ENCODE measurements at regions not wholly inside any gene's neighbourhood (a gene's known extent, or its start where the extent isn't known, plus 50 kb on each side); places are given as distances from the start of the nearest gene placed in this dataset.

- Histone ChIP-seq H3K27me3 (ENCODE audit: control insufficient read depth, insufficient read depth, low read length, poor library complexity, severe bottlenecking) (no peaks in the 10 kb centered on the region), H3K27ac (ENCODE audit: insufficient read depth, low read depth, low read length, poor library complexity, severe bottlenecking) (no peak overlapping the region), H3K4me3 (ENCODE audit: insufficient read depth, low read depth, low read length) (no peak overlapping the region), H3K9me3 (ENCODE audit: control insufficient read depth, low read length) (no peaks in the 10 kb centered on the region), H3K36me3 (ENCODE audit: control insufficient read depth, insufficient read depth, low read length) (no peaks in the 10 kb centered on the region), H3K4me1 (ENCODE audit: control insufficient read depth, insufficient read depth, low read length) (no peaks in the 10 kb centered on the region)
Measured at GRCh38 chr1:214941061-214941460, 141.5 kb upstream of the KCNK2 start.

- Histone ChIP-seq H3K36me3 (ENCODE audit: control insufficient read depth, insufficient read depth, low read length) (no peaks in the 10 kb centered on the region), H3K9me3 (ENCODE audit: control insufficient read depth, low read length) (no peaks in the 10 kb centered on the region), H3K27ac (ENCODE audit: insufficient read depth, low read depth, low read length, poor library complexity, severe bottlenecking) (no peak overlapping the region), H3K4me3 (ENCODE audit: insufficient read depth, low read depth, low read length) (no peak overlapping the region), H3K4me1 (ENCODE audit: control insufficient read depth, insufficient read depth, low read length) (no peaks in the 10 kb centered on the region), H3K27me3 (ENCODE audit: control insufficient read depth, insufficient read depth, low read length, poor library complexity, severe bottlenecking) (no peaks in the 10 kb centered on the region)
- WGBS, 2 experiments, result 96 to 97% methylated on average over 3 of the region's 3 CpGs
Measured at GRCh38 chr1:214943054-214943453, 139.5 kb upstream of the KCNK2 start.

GRCh38 chr1:214946615-214947014 lies 135.9 kb upstream of the KCNK2 start:
- WGBS, 2 experiments, result 91 to 95% methylated on average over 1 of the region's 1 CpG
- H3K27me3 ChIP-seq (ENCODE audit: control insufficient read depth, insufficient read depth, low read length, poor library complexity, severe bottlenecking), result no peaks in the 10 kb centered on the region
- no peak overlapping the region for H3K27ac ChIP-seq (ENCODE audit: insufficient read depth, low read depth, low read length, poor library complexity, severe bottlenecking)

GRCh38 chr1:214952648-214953047 lies 129.9 kb upstream of the KCNK2 start:
- no peaks in the 10 kb centered on the region for H3K36me3 ChIP-seq (ENCODE audit: control insufficient read depth, insufficient read depth, low read length)

More at GRCh38 chr1:214946615-214947014, 135.9 kb upstream of the KCNK2 start:
- no peaks in the 10 kb centered on the region for H3K36me3 ChIP-seq (ENCODE audit: control insufficient read depth, insufficient read depth, low read length)
- no peak overlapping the region for H3K4me3 ChIP-seq (ENCODE audit: insufficient read depth, low read depth, low read length)
- no peaks in the 10 kb centered on the region for H3K4me1 ChIP-seq (ENCODE audit: control insufficient read depth, insufficient read depth, low read length)
- H3K9me3 ChIP-seq (ENCODE audit: control insufficient read depth, low read length), result no peaks in the 10 kb centered on the region

GRCh38 chr1:214953901-214954616 lies 128.5 kb upstream of the KCNK2 start:
- no peaks in the 10 kb centered on the region for H3K9me3 ChIP-seq (ENCODE audit: control insufficient read depth, low read length)
- no peak overlapping the region for H3K4me3 ChIP-seq (ENCODE audit: insufficient read depth, low read depth, low read length)
- WGBS, 2 experiments, result 93 to 100% methylated on average over 1 of the region's 1 CpG
- H3K27me3 ChIP-seq (ENCODE audit: control insufficient read depth, insufficient read depth, low read length, poor library complexity, severe bottlenecking), result no peaks in the 10 kb centered on the region
- no peaks in the 10 kb centered on the region for H3K4me1 ChIP-seq (ENCODE audit: control insufficient read depth, insufficient read depth, low read length)
- H3K27ac ChIP-seq (ENCODE audit: insufficient read depth, low read depth, low read length, poor library complexity, severe bottlenecking), result no peak overlapping the region
- H3K36me3 ChIP-seq (ENCODE audit: control insufficient read depth, insufficient read depth, low read length), result no peaks in the 10 kb centered on the region

More at GRCh38 chr1:214952648-214953047, 129.9 kb upstream of the KCNK2 start:
- Histone ChIP-seq H3K9me3 (ENCODE audit: control insufficient read depth, low read length) (no peaks in the 10 kb centered on the region), H3K4me3 (ENCODE audit: insufficient read depth, low read depth, low read length) (no peak overlapping the region), H3K27ac (ENCODE audit: insufficient read depth, low read depth, low read length, poor library complexity, severe bottlenecking) (no peak overlapping the region), H3K4me1 (ENCODE audit: control insufficient read depth, insufficient read depth, low read length) (no peaks in the 10 kb centered on the region), H3K27me3 (ENCODE audit: control insufficient read depth, insufficient read depth, low read length, poor library complexity, severe bottlenecking) (no peaks in the 10 kb centered on the region)
- 65 to 69% methylated on average over 7 of the region's 7 CpGs for WGBS, 2 experiments

GRCh38 chr1:214954617-214954949 lies 128.0 kb upstream of the KCNK2 start:
- Histone ChIP-seq H3K4me3 (ENCODE audit: insufficient read depth, low read depth, low read length) (no peak overlapping the region), H3K36me3 (ENCODE audit: control insufficient read depth, insufficient read depth, low read length) (no peaks in the 10 kb centered on the region), H3K27me3 (ENCODE audit: control insufficient read depth, insufficient read depth, low read length, poor library complexity, severe bottlenecking) (no peaks in the 10 kb centered on the region), H3K27ac (ENCODE audit: insufficient read depth, low read depth, low read length, poor library complexity, severe bottlenecking) (no peak overlapping the region), H3K9me3 (ENCODE audit: control insufficient read depth, low read length) (no peaks in the 10 kb centered on the region), H3K4me1 (ENCODE audit: control insufficient read depth, insufficient read depth, low read length) (no peaks in the 10 kb centered on the region)

GRCh38 chr1:214957330-214958137 lies 125.0 kb upstream of the KCNK2 start:
- Histone ChIP-seq H3K9me3 (ENCODE audit: control insufficient read depth, low read length) (no peaks in the 10 kb centered on the region), H3K27me3 (ENCODE audit: control insufficient read depth, insufficient read depth, low read length, poor library complexity, severe bottlenecking) (no peaks in the 10 kb centered on the region), H3K4me1 (ENCODE audit: control insufficient read depth, insufficient read depth, low read length) (no peaks in the 10 kb centered on the region), H3K36me3 (ENCODE audit: control insufficient read depth, insufficient read depth, low read length) (no peaks in the 10 kb centered on the region), H3K27ac (ENCODE audit: insufficient read depth, low read depth, low read length, poor library complexity, severe bottlenecking) (no peak overlapping the region), H3K4me3 (ENCODE audit: insufficient read depth, low read depth, low read length) (no peak overlapping the region)
- 88 to 94% methylated on average over 8 of the region's 8 CpGs for WGBS, 2 experiments

- H3K4me1 ChIP-seq (ENCODE audit: control insufficient read depth, insufficient read depth, low read length), result no peaks in the 10 kb centered on the region
Measured at GRCh38 chr1:214958486-214958885, 124.1 kb upstream of the KCNK2 start.

GRCh38 chr1:214966346-214966745 lies 116.2 kb upstream of the KCNK2 start:
- H3K27me3 ChIP-seq (ENCODE audit: control insufficient read depth, insufficient read depth, low read length, poor library complexity, severe bottlenecking), result no peaks in the 10 kb centered on the region
- 51 to 60% methylated on average over 3 of the region's 3 CpGs for WGBS, 2 experiments
- H3K27ac ChIP-seq (ENCODE audit: insufficient read depth, low read depth, low read length, poor library complexity, severe bottlenecking), result peak overlapping the region; percentile 31
- peaks cover 12% of the 10 kb centered on the region for H3K4me1 ChIP-seq (ENCODE audit: control insufficient read depth, insufficient read depth, low read length)
- no peaks in the 10 kb centered on the region for H3K9me3 ChIP-seq (ENCODE audit: control insufficient read depth, low read length)
- no peaks in the 10 kb centered on the region for H3K36me3 ChIP-seq (ENCODE audit: control insufficient read depth, insufficient read depth, low read length)
- no peak overlapping the region for H3K4me3 ChIP-seq (ENCODE audit: insufficient read depth, low read depth, low read length)

More at GRCh38 chr1:214958486-214958885, 124.1 kb upstream of the KCNK2 start:
- Histone ChIP-seq H3K27ac (ENCODE audit: insufficient read depth, low read depth, low read length, poor library complexity, severe bottlenecking) (no peak overlapping the region), H3K4me3 (ENCODE audit: insufficient read depth, low read depth, low read length) (no peak overlapping the region), H3K27me3 (ENCODE audit: control insufficient read depth, insufficient read depth, low read length, poor library complexity, severe bottlenecking) (no peaks in the 10 kb centered on the region), H3K9me3 (ENCODE audit: control insufficient read depth, low read length) (no peaks in the 10 kb centered on the region), H3K36me3 (ENCODE audit: control insufficient read depth, insufficient read depth, low read length) (no peaks in the 10 kb centered on the region)
- WGBS, 2 experiments, result 90 to 94% methylated on average over 1 to 2 of the region's 2 CpGs

GRCh38 chr1:214967865-214968575 lies 114.5 kb upstream of the KCNK2 start:
- no peak overlapping the region for H3K27ac ChIP-seq (ENCODE audit: insufficient read depth, low read depth, low read length, poor library complexity, severe bottlenecking)
- no peaks in the 10 kb centered on the region for H3K27me3 ChIP-seq (ENCODE audit: control insufficient read depth, insufficient read depth, low read length, poor library complexity, severe bottlenecking)
- H3K4me3 ChIP-seq (ENCODE audit: insufficient read depth, low read depth, low read length), result no peak overlapping the region
- WGBS, 2 experiments, result 92 to 97% methylated on average over 5 of the region's 5 CpGs
- H3K36me3 ChIP-seq (ENCODE audit: control insufficient read depth, insufficient read depth, low read length), result no peaks in the 10 kb centered on the region
- H3K4me1 ChIP-seq (ENCODE audit: control insufficient read depth, insufficient read depth, low read length), result peaks cover 12% of the 10 kb centered on the region
- H3K9me3 ChIP-seq (ENCODE audit: control insufficient read depth, low read length), result no peaks in the 10 kb centered on the region

All from ectodermal cell (in vitro differentiated cells).